RWPE2 (cell line): ENCODE measurements at regions not wholly inside any gene's neighbourhood (a gene's known extent, or its start where the extent isn't known, plus 50 kb on each side); places are given as distances from the start of the nearest gene placed in this dataset.
"Not testable (repeated sequence)": the region's sequence is repeated elsewhere in the genome, so short reads cannot be mapped to it uniquely, and the experiment has no call there.

Experiments
- ATAC-seq: fragments of 200-7000 bp; cut with Tn5 transposase; 3 replicates; pipeline ENCODE4 v1.9.1; 2021; ENCODE audit warnings: low read depth
- DNase-seq: peaks from one replicate; pipeline ENCODE4 v3.0.0-alpha.2; 2020; ENCODE audit warnings: low spot score
- H3K27ac ChIP-seq: fragments of 450-650 bp; 2 replicates; pipeline ENCODE4 v1.5.1; 2017; ENCODE audit warnings: mild to moderate bottlenecking; ENCODE audit not compliant: poor library complexity, severe bottlenecking
- H3K27me3 ChIP-seq: fragments of 250-450 bp; sonication (Bioruptor Pico); 2 replicates; pipeline ENCODE4 v1.5.1; 2021; ENCODE audit warnings: mild to moderate bottlenecking, moderate library complexity; ENCODE audit not compliant: insufficient read depth, poor library complexity, severe bottlenecking
- H3K36me3 ChIP-seq: fragments of 250-450 bp; sonication (Bioruptor Pico); 2 replicates; pipeline ENCODE4 v1.5.1; 2020; ENCODE audit warnings: low read depth, mild to moderate bottlenecking, moderate library complexity
- H3K4me1 ChIP-seq: fragments of 250-450 bp; sonication (Bioruptor Pico); 2 replicates; pipeline ENCODE4 v1.5.1; 2021; ENCODE audit warnings: mild to moderate bottlenecking, moderate library complexity; ENCODE audit not compliant: insufficient read depth, poor library complexity, severe bottlenecking
- H3K4me3 ChIP-seq: fragments of 250-450 bp; sonication (Bioruptor Pico); 2 replicates; pipeline ENCODE4 v1.5.1; 2021; ENCODE audit warnings: mild to moderate bottlenecking, moderate library complexity; ENCODE audit not compliant: severe bottlenecking
- H3K9me3 ChIP-seq: fragments of 250-450 bp; sonication (Bioruptor Pico); 2 replicates; pipeline ENCODE4 v1.5.1; 2021; ENCODE audit warnings: mild to moderate bottlenecking, moderate library complexity; ENCODE audit not compliant: severe bottlenecking
- CTCF ChIP-seq: fragments of 450-650 bp; IDR thresholded peaks from one replicate; pipeline ENCODE4 v1.5.1; 2017; ENCODE audit warnings: mild to moderate bottlenecking, moderate library complexity; ENCODE audit not compliant: poor library complexity, severe bottlenecking

- Histone ChIP-seq H3K27me3 (no peaks in the 10 kb centered on the region), H3K4me1 (no peaks in the 10 kb centered on the region), H3K9me3 (no peaks in the 10 kb centered on the region), H3K36me3 (no peaks in the 10 kb centered on the region), H3K4me3 (no peak overlapping the region), H3K27ac (no peak overlapping the region)
- ATAC-seq (no peak), DNase-seq (no peak)
- no peak for TF ChIP-seq CTCF
Measured at GRCh38 chr6:43883847-43884651, 114.0 kb downstream of the VEGFA start.

GRCh38 chr6:43882690-43883448, 112.9 kb downstream of the VEGFA start:
- H3K4me1 ChIP-seq, H3K27me3 ChIP-seq, H3K27ac ChIP-seq, DNase-seq, H3K36me3 ChIP-seq, H3K9me3 ChIP-seq, ATAC-seq, H3K4me3 ChIP-seq: not testable (repeated sequence)

GRCh38 chr6:43880236-43881137, 110.5 kb downstream of the VEGFA start:
- no peaks in the 10 kb centered on the region for H3K36me3 ChIP-seq
- no peak for DNase-seq
- H3K9me3 ChIP-seq: no peaks in the 10 kb centered on the region
- H3K27me3 ChIP-seq: no peaks in the 10 kb centered on the region
- no peaks in the 10 kb centered on the region for H3K4me1 ChIP-seq
- H3K4me3 ChIP-seq: no peak overlapping the region
- H3K27ac ChIP-seq: no peak overlapping the region
- no peak for TF ChIP-seq CTCF
- no peak for ATAC-seq

- Histone ChIP-seq H3K27ac (no peak overlapping the region), H3K36me3 (no peaks in the 10 kb centered on the region), H3K4me1 (no peaks in the 10 kb centered on the region), H3K27me3 (no peaks in the 10 kb centered on the region), H3K9me3 (no peaks in the 10 kb centered on the region), H3K4me3 (no peak overlapping the region)
- ATAC-seq (no peak), DNase-seq (no peak)
- TF ChIP-seq CTCF: no peak
Measured at GRCh38 chr6:43879722-43880121, 109.7 kb downstream of the VEGFA start.
